ENCODE measurements at regions not wholly inside any gene's neighbourhood (a gene's known extent, or its start where the extent isn't known, plus 50 kb on each side); places are given as distances from the start of the nearest gene placed in this dataset.

GRCh38 chr4:174119051-174119450 is 164.4 kb downstream of the FBXO8 start:
- TF ChIP-seq CTCF (IDR thresholded peaks at IDR 0.05) (no peak), POLR2A (IDR thresholded peaks at IDR 0.05) (no peak)
- 89 to 96% (median 94%) methylated on average over 4 of the region's 4 CpGs for whole genome bisulfite sequencing, 4 donors
- Histone ChIP-seq H3K4me1 (peaks cover 0 to 22% (median 2%) of the 10 kb centered on the region in 12 donors), H3K9me3 (no peaks in the 10 kb centered on the region), H3K27ac (peak overlapping the region in 1 of 12 donors; percentile 74), H3K4me3 (no peak overlapping the region), H3K36me3 (no peaks in the 10 kb centered on the region), H3K27me3 (no peaks in the 10 kb centered on the region)
- ATAC-seq (no peak), DNase-seq (no peak)
- intact Hi-C loops (cut with DNase I) = loop anchor here in 1 of 10 donors (10.0 kb wide), 1 partner anchor 124 kb away; no protein-coding TSS in a partner anchor

- no peak for TF ChIP-seq POLR2A (IDR thresholded peaks at IDR 0.05)
- no peaks in the 10 kb centered on the region for H3K27me3 ChIP-seq
- no peaks in the 10 kb centered on the region for H3K36me3 ChIP-seq
- ATAC-seq (no peak), DNase-seq (no peak)
- WGBS, 4 donors = 69 to 80% (median 74%) methylated on average over 4 of the region's 4 CpGs
- H3K4me1 ChIP-seq = peaks cover 0 to 19% (median 1%) of the 10 kb centered on the region in 12 donors
- no peaks in the 10 kb centered on the region for H3K9me3 ChIP-seq
- intact Hi-C loops (cut with DNase I) = loop anchor here in 1 of 10 donors (10.0 kb wide), 1 partner anchor 123 kb away; no protein-coding TSS in a partner anchor
- H3K27ac ChIP-seq = peak overlapping the region in 1 of 12 donors; percentile 74
- H3K4me3 ChIP-seq = no peak overlapping the region
Measured at GRCh38 chr4:174118171-174118570, 165.3 kb downstream of the FBXO8 start.

GRCh38 chr4:174117445-174117844 is 166.0 kb downstream of the FBXO8 start:
- intact Hi-C loops (cut with DNase I) = loop anchor here in 1 of 10 donors (10.0 kb wide), 1 partner anchor 123 kb away; no protein-coding TSS in a partner anchor
- ATAC-seq (no peak), DNase-seq (no peak)
- Histone ChIP-seq H3K4me3 (no peak overlapping the region), H3K27me3 (no peaks in the 10 kb centered on the region), H3K36me3 (no peaks in the 10 kb centered on the region), H3K27ac (no peak overlapping the region), H3K9me3 (no peaks in the 10 kb centered on the region), H3K4me1 (peaks cover 0 to 15% (median 0%) of the 10 kb centered on the region in 12 donors)
- no peak for TF ChIP-seq POLR2A (IDR thresholded peaks at IDR 0.05)
- no peak for TF ChIP-seq CTCF (IDR thresholded peaks at IDR 0.05)
- WGBS, 4 donors = 88 to 96% (median 91%) methylated on average over 8 of the region's 8 CpGs

- Histone ChIP-seq H3K27ac (no peak overlapping the region), H3K4me1 (peaks cover 0 to 12% (median 0%) of the 10 kb centered on the region in 12 donors), H3K4me3 (no peak overlapping the region), H3K27me3 (no peaks in the 10 kb centered on the region), H3K36me3 (no peaks in the 10 kb centered on the region), H3K9me3 (no peaks in the 10 kb centered on the region)
- ATAC-seq (no peak), DNase-seq (no peak)
- WGBS, 4 donors = 62 to 75% (median 63%) methylated on average over 4 of the region's 4 CpGs
- no peak for TF ChIP-seq POLR2A (IDR thresholded peaks at IDR 0.05)
- no peak for TF ChIP-seq CTCF (IDR thresholded peaks at IDR 0.05)
- intact Hi-C loops (cut with DNase I) = loop anchor here in 1 of 10 donors (10.0 kb wide), 1 partner anchor 121 kb away; no protein-coding TSS in a partner anchor
Measured at GRCh38 chr4:174116021-174116420, 167.4 kb downstream of the FBXO8 start.

- H3K9me3 ChIP-seq = no peaks in the 10 kb centered on the region
- ATAC-seq = no peak
- H3K4me3 ChIP-seq = no peak overlapping the region
- TF ChIP-seq POLR2A (IDR thresholded peaks at IDR 0.05) (no peak), CTCF (IDR thresholded peaks at IDR 0.05) (no peak)
- peak overlapping the region in 1 of 12 donors; percentile 47 for H3K27ac ChIP-seq
- H3K4me1 ChIP-seq = peaks cover 0 to 4% (median 0%) of the 10 kb centered on the region in 12 donors
- H3K27me3 ChIP-seq = no peaks in the 10 kb centered on the region
- intact Hi-C loops (cut with DNase I) = loop anchor here in 1 of 10 donors (10.0 kb wide), 1 partner anchor 117 kb away; no protein-coding TSS in a partner anchor
- H3K36me3 ChIP-seq = no peaks in the 10 kb centered on the region
- DNase-seq = no peak
- WGBS, 4 donors = 74 to 87% (median 83%) methylated on average over 2 of the region's 2 CpGs
Measured at GRCh38 chr4:174111422-174111821, 172.0 kb downstream of the FBXO8 start.

All from heart left ventricle (tissue), 16 donors.